ENCODE measurements at regions not wholly inside any gene's neighbourhood (a gene's known extent, or its start where the extent isn't known, plus 50 kb on each side); places are given as distances from the start of the nearest gene placed in this dataset.

GRCh38 chr10:44087403-44087802 lies 297.5 kb downstream of the CXCL12 start:
- ChIA-PET POLR2A (ENCODE audit: low non-redundant PET) (no interaction called here), CTCF (no interaction called here)
- TF ChIP-seq, protein P1, sequence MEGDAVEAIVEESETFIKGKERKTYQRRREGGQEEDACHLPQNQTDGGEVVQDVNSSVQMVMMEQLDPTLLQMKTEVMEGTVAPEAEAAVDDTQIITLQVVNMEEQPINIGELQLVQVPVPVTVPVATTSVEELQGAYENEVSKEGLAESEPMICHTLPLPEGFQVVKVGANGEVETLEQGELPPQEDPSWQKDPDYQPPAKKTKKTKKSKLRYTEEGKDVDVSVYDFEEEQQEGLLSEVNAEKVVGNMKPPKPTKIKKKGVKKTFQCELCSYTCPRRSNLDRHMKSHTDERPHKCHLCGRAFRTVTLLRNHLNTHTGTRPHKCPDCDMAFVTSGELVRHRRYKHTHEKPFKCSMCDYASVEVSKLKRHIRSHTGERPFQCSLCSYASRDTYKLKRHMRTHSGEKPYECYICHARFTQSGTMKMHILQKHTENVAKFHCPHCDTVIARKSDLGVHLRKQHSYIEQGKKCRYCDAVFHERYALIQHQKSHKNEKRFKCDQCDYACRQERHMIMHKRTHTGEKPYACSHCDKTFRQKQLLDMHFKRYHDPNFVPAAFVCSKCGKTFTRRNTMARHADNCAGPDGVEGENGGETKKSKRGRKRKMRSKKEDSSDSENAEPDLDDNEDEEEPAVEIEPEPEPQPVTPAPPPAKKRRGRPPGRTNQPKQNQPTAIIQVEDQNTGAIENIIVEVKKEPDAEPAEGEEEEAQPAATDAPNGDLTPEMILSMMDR (conservative IDR thresholded peaks at IDR 0.05; ENCODE audit: low read depth), result no peak
- no peak overlapping the region for H3K27ac ChIP-seq
- DNase-seq (ENCODE audit: low spot score), result no peak

DNA sequence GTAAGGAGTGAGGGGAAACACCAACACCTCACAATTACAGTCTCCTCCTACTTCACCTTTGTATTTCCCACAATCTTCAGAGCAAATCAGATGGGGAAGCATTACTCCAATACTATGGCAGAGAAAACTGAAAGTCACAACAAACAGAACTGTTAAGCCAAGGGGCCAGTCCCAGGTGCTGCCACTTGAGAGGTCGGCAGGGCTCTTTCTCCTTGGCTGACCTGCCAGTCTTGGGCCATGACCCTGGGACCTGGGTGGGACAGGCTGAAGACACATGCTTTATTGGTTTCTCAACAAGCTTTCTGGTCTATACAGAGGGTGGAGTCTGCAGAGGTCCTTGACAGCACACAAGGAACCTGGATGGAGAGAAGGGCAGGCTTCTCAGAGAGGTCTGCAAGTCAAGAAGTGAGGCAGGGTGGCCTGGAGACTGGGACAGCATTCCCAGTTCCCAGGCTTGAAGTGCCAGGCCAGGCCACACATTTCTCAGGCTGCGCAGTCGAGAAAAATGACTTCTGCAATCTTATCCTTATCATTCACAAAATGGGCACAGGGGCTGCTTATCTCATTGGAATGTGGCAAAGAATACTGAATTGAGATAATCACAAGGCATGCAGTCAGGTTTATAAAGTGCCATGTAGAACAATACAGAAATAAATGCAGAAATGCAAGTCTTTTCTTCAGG lies 301.0 kb downstream of the CXCL12 start:
- H3K27ac ChIP-seq, result no peak overlapping the region
- ChIA-PET POLR2A (ENCODE audit: low non-redundant PET) (no interaction called here), CTCF (no interaction called here)
- DNase-seq (ENCODE audit: low spot score), result no peak
- TF ChIP-seq, protein P1 (conservative IDR thresholded peaks at IDR 0.05; ENCODE audit: low read depth), result no peak

DNA sequence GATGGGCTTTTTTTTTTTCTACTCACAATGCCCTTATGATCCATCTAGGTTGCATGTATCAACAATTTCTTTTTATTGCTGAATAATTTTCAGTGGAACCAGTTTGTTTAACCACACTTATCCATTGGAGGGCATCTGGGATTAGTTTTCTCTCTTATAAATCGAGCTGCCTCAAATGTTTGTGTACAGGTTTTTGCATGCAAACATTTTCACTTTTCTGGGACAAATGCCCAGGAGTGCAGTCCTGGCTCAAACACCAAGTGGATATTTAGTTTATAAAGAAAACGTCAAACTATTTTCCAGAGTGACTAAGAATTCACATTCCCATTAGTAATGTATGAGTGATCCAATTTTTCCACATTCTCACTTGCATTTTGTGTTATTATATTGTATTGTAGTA lies 313.4 kb downstream of the CXCL12 start:
- no peak overlapping the region for H3K27ac ChIP-seq
- TF ChIP-seq, protein P1 (conservative IDR thresholded peaks at IDR 0.05; ENCODE audit: low read depth), result no peak
- CTCF ChIA-PET, result interaction anchor here (0.7 kb wide), 1 partner anchor 19 kb away, joined by 3 read pairs; no protein-coding TSS in a partner anchor
- POLR2A ChIA-PET (ENCODE audit: low non-redundant PET), result no interaction called here
- no peak for DNase-seq (ENCODE audit: low spot score)

DNA sequence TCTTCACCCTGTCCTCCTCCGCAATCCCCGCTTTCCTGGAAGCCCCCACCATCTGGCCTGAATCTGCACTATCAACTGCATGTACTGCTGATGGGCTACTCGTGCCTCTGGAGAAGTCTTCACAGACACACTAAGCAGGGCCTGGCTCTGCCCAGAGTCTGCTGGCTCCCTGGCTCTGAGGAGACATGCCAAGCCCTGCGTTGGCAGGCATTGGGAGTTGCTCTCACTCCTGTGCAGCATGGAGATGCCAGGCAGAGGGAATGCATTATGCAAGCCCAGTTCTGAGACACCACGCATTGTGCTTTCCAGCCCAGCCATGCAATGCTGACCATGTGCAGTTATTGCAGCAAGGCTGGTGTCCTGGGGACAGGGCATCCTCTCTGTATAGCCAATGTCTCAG lies 314.6 kb downstream of the CXCL12 start:
- H3K27ac ChIP-seq, result no peak overlapping the region
- ChIA-PET CTCF (no interaction called here), POLR2A (ENCODE audit: low non-redundant PET) (no interaction called here)
- TF ChIP-seq, protein P1 (conservative IDR thresholded peaks at IDR 0.05; ENCODE audit: low read depth), result no peak
- DNase-seq (ENCODE audit: low spot score), result no peak

DNA sequence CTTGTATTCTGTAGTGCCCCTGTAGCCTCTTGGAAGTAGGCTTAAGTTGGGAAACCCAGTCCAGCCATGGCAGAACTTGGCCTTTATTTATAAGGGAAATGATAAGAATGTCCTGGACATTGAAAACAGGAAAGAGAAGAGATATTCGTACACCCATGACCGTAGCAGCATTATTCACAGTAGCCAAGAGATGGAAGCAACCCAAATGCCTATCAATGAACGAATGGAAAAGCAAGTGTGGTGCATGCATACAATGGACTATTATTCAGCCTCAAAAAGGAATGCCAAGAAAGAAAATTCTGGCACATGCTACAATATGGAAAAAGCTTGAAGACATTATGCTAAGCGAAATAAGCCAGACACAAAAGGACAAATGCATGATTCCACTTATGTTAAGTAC lies 315.3 kb downstream of the CXCL12 start:
- ChIA-PET CTCF (no interaction called here), POLR2A (ENCODE audit: low non-redundant PET) (no interaction called here)
- TF ChIP-seq, protein P1 (conservative IDR thresholded peaks at IDR 0.05; ENCODE audit: low read depth), result no peak
- no peak for DNase-seq (ENCODE audit: low spot score)
- no peak overlapping the region for H3K27ac ChIP-seq

DNA sequence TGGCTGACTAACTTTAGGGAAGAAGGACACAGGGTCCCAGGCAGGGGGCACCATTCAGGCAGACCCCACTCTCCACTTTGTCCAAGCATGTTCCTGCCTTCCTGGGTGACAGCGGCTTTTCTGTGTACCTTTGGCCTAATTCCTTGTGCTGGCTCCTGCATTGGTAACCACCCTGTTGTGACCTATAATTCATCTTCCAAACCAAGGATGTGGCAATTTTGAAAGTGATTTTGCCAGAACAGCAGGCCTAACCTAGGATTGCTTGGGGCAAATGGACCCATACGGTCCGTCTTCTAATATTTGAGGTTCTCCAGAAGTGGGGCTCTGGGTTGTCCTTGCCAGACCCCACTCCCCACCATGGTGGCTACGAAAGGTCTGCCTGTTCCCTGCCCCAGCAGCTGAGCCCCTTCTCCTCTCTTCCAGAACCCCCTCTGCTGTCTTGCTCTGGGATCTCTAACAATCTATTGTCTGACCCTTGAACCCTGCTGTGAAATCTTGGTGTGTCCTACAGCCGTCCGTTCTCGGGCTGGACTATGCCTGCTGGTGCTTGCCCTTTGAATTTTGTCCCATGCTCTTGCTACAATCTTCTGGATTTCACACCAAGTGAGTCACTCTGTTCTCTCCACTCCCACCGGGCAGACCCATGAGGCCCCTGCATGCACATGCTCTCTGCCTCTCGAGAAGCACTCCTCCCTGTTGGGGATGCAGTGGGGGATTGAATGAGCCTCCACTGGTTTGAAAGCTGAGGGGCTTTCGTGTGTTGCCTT lies 316.0 kb downstream of the CXCL12 start:
- CTCF ChIA-PET, result no interaction called here
- POLR2A ChIA-PET (ENCODE audit: low non-redundant PET), result no interaction called here
- no peak for DNase-seq (ENCODE audit: low spot score)
- TF ChIP-seq, protein P1 (conservative IDR thresholded peaks at IDR 0.05; ENCODE audit: low read depth), result no peak
- no peak overlapping the region for H3K27ac ChIP-seq
